ENCODE measurements at regions not wholly inside any gene's neighbourhood (a gene's known extent, or its start where the extent isn't known, plus 50 kb on each side); places are given as distances from the start of the nearest gene placed in this dataset.

DNA sequence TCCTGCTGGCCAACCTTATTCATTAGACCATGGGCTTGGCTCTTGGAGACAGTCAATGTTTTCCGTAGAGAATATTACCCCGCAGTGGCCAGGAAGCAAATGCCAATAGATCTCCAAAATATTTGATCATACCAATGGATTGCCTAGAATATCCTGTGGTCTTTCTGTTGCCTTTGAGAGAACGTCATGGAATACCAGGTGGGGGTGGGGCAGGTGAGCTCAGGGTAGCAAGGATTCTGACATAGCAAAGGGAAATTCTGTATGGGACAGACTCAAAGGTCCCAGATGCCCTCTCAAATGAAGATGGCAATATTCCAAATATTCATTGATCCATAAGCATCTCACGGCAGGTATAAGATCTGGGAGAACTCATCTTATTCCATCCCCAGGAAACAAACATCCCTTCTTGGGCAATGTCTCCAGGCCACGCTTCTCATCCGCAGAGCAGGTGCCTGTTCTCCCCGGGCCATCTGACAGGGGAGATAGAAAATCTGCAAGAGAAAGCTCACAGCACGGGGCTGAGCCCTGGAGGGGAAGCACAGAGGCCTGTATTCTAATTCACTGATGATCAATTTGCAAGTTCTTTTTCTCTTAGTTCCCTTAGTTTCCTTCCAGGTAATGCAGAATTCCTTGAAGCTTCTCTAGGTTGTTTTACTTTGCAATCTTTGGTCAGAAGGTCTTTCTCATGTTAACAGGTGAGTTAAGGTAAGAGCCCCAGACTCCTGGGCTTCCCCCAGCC is 69.6 kb upstream of the TSHZ3 start:
- Histone ChIP-seq H3K27me3 (ENCODE audit: control insufficient read depth, low read length) (no peaks in the 10 kb centered on the region), H3K4me2 (ENCODE audit: low read length) (no peak overlapping the region), H3K27ac (ENCODE audit: low read depth, low read length) (no peak overlapping the region), H3K36me3 (ENCODE audit: control insufficient read depth, low read length) (no peaks in the 10 kb centered on the region), H4K20me1 (ENCODE audit: control insufficient read depth, insufficient read depth, low read depth, low read length) (no peaks in the 10 kb centered on the region), H3K9me2 (replicated peaks; ENCODE audit: control insufficient read depth, low read length) (no peaks in the 10 kb centered on the region), H3K9me3 (ENCODE audit: control insufficient read depth, insufficient read depth, low read length) (no peaks in the 10 kb centered on the region), H3K4me1 (ENCODE audit: control insufficient read depth, low read length) (no peaks in the 10 kb centered on the region), H3F3A (ENCODE audit: control insufficient read depth, insufficient read depth) (no peaks in the 10 kb centered on the region), H3K79me2 (ENCODE audit: control insufficient read depth, low read length) (no peaks in the 10 kb centered on the region), H3K4me3 (ENCODE audit: low read length) (no peak overlapping the region)
- TF ChIP-seq EZH2phosphoT487 (IDR thresholded peaks at IDR 0.05; ENCODE audit: borderline replicate concordance, low read length) = no peak
- TF ChIP-seq, protein P1, sequence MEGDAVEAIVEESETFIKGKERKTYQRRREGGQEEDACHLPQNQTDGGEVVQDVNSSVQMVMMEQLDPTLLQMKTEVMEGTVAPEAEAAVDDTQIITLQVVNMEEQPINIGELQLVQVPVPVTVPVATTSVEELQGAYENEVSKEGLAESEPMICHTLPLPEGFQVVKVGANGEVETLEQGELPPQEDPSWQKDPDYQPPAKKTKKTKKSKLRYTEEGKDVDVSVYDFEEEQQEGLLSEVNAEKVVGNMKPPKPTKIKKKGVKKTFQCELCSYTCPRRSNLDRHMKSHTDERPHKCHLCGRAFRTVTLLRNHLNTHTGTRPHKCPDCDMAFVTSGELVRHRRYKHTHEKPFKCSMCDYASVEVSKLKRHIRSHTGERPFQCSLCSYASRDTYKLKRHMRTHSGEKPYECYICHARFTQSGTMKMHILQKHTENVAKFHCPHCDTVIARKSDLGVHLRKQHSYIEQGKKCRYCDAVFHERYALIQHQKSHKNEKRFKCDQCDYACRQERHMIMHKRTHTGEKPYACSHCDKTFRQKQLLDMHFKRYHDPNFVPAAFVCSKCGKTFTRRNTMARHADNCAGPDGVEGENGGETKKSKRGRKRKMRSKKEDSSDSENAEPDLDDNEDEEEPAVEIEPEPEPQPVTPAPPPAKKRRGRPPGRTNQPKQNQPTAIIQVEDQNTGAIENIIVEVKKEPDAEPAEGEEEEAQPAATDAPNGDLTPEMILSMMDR (IDR thresholded peaks at IDR 0.05; ENCODE audit: low read depth, low read length, poor library complexity, severe bottlenecking) = no peak

DNA sequence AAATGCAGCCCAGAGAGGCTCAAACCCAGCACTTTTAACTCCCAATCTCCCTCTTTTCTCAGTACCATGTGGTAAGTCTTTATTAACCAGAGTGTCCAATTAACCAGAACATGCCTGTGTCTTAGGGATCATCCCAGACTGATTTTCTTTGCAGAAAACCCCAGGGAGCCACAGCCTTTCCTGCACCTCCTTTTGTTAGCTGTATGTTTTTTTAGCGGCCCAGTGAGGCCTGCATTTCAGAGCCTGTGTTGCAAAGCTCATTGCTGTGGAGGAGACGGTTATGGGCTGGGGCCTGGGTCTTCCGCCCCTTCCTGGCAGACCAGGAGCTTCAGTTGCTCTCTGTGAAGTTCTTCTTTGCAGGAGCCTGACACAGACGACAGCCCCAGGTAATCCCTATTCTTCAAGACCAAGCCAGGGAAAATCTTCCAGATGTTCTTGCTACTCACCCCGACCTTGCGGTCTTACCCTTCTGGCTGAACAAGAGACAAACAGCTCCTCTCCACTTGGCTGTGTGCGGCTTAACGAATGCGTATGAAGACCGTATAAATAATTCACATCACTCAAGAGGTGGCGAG is 70.7 kb upstream of the TSHZ3 start:
- no peak overlapping the region for H3K4me3 ChIP-seq (ENCODE audit: low read length)
- H3K79me2 ChIP-seq (ENCODE audit: control insufficient read depth, low read length) = no peaks in the 10 kb centered on the region
- H3K4me1 ChIP-seq (ENCODE audit: control insufficient read depth, low read length) = no peaks in the 10 kb centered on the region
- no peaks in the 10 kb centered on the region for H3K9me3 ChIP-seq (ENCODE audit: control insufficient read depth, insufficient read depth, low read length)
- H3K27me3 ChIP-seq (ENCODE audit: control insufficient read depth, low read length) = no peaks in the 10 kb centered on the region
- H3K27ac ChIP-seq (ENCODE audit: low read depth, low read length) = no peak overlapping the region
- H3K36me3 ChIP-seq (ENCODE audit: control insufficient read depth, low read length) = no peaks in the 10 kb centered on the region
- no peaks in the 10 kb centered on the region for H3F3A ChIP-seq (ENCODE audit: control insufficient read depth, insufficient read depth)
- no peaks in the 10 kb centered on the region for H3K9me2 ChIP-seq (replicated peaks; ENCODE audit: control insufficient read depth, low read length)
- no peak overlapping the region for H3K4me2 ChIP-seq (ENCODE audit: low read length)
- no peaks in the 10 kb centered on the region for H4K20me1 ChIP-seq (ENCODE audit: control insufficient read depth, insufficient read depth, low read depth, low read length)
- TF ChIP-seq, protein P1 (IDR thresholded peaks at IDR 0.05; ENCODE audit: low read depth, low read length, poor library complexity, severe bottlenecking) = no peak

DNA sequence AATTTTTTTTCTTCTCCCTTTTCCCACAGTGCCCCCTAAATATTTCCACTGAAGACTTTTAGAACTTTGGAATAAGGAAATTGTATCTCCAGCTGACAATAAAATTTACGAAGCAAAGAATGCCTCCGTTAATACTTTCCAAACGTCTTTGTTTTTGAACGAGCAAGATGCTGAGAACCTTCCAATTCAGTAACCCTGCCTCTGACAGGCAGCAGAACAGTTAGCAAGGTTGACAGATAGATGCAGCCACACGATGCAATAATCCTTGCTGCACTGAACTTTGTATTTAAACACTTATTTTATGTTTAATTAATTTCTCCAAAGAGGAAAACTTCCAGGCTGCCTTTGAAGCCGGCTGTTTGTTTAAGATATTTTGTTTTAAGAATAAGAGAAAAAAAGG is 71.8 kb upstream of the TSHZ3 start:
- H3K27me3 ChIP-seq (ENCODE audit: control insufficient read depth, low read length) = no peaks in the 10 kb centered on the region

More for the DNA sequence above, 71.8 kb upstream of the TSHZ3 start:
- Histone ChIP-seq H3K27ac (ENCODE audit: low read depth, low read length) (no peak overlapping the region), H3K4me1 (ENCODE audit: control insufficient read depth, low read length) (no peaks in the 10 kb centered on the region), H4K20me1 (ENCODE audit: control insufficient read depth, insufficient read depth, low read depth, low read length) (no peaks in the 10 kb centered on the region), H3K4me2 (ENCODE audit: low read length) (no peak overlapping the region), H3K9me3 (ENCODE audit: control insufficient read depth, insufficient read depth, low read length) (no peaks in the 10 kb centered on the region), H3K36me3 (ENCODE audit: control insufficient read depth, low read length) (no peaks in the 10 kb centered on the region), H3K79me2 (ENCODE audit: control insufficient read depth, low read length) (no peaks in the 10 kb centered on the region), H3K4me3 (ENCODE audit: low read length) (no peak overlapping the region), H3F3A (ENCODE audit: control insufficient read depth, insufficient read depth) (no peaks in the 10 kb centered on the region), H3K9me2 (replicated peaks; ENCODE audit: control insufficient read depth, low read length) (no peaks in the 10 kb centered on the region)
- TF ChIP-seq, protein P1 (IDR thresholded peaks at IDR 0.05; ENCODE audit: low read depth, low read length, poor library complexity, severe bottlenecking) = no peak
- TF ChIP-seq EZH2phosphoT487 (IDR thresholded peaks at IDR 0.05; ENCODE audit: borderline replicate concordance, low read length) = no peak
